GM12878 (cell line): ENCODE measurements at regions not wholly inside any gene's neighbourhood (a gene's known extent, or its start where the extent isn't known, plus 50 kb on each side); places are given as distances from the start of the nearest gene placed in this dataset.

Experiments
- ATAC-seq: fragments of 200-7000 bp; cut with Tn5 transposase; 3 replicates; pipeline ENCODE4 v1.9.1; 2020; ENCODE audit warnings: mild to moderate bottlenecking, moderate library complexity
- BruUV-seq: library from RNA; stranded (reverse); fragments of 400-500 nt; replicated peaks from 2 replicates; lab custom pipeline; 2021; lab: Mats Ljungman, UMichigan
- CTCF ChIA-PET: fragments of 300-600 bp; sonication (Branson Sonifier 250); formaldehyde crosslinking; extraction: SDS; loops from one replicate; lab custom pipeline; 2021; ENCODE audit warnings: inconsistent platforms; lab: Yijun Ruan, JAX
- POLR2A ChIA-PET: fragments of 350-600 bp; formaldehyde crosslinking; extraction: SDS; loops from one replicate; lab custom pipeline; 2021; ENCODE audit warnings: inconsistent platforms; lab: Charles Lee
- RAD21 ChIA-PET: fragments of 300-600 bp; sonication (Branson Sonifier 250); formaldehyde crosslinking; loops from one replicate; lab custom pipeline; 2023; ENCODE audit warnings: antibody characterized with exemption; ENCODE audit not compliant: unreplicated experiment; lab: Charles Lee
- SMC1A ChIA-PET: fragments of 300-600 bp; sonication (Branson Sonifier 250); formaldehyde crosslinking; loops from one replicate; lab custom pipeline; 2023; ENCODE audit not compliant: unreplicated experiment, uncharacterized antibody; lab: Charles Lee
- DNase-seq: peaks from one replicate; pipeline ENCODE4 v3.0.0-alpha.2; 2011; ENCODE audit warnings: low read depth, low spot score
- FAIRE-seq: peaks from 3 replicates; lab custom pipeline; 2011; peaks lifted over from hg19 to GRCh38; lab: Jason Lieb, UNC
- H2AFZ ChIP-seq: 2 replicates; pipeline ENCODE4 v1.6.0; 2011; ENCODE audit warnings: low read depth, low read length, control low read depth; ENCODE audit not compliant: control insufficient read depth
- H3K27ac ChIP-seq: 2 replicates; pipeline ENCODE4 v1.5.1; 2011; ENCODE audit warnings: control low read depth; ENCODE audit not compliant: control insufficient read depth, insufficient read depth
- H3K27me3 ChIP-seq, 2 experiments: replicated peaks in 1 of 2; 2 replicates each; pipeline versions ENCODE4 v1.6.0 to v1.6.1; 2011; ENCODE audit warnings: low read length in 1 of 2; ENCODE audit not compliant: control insufficient read depth in 2 of 2, insufficient read depth in 2 of 2
- H3K36me3 ChIP-seq, 2 experiments: 2 replicates each; pipeline ENCODE4 v1.5.1; 2011; ENCODE audit warnings: low read length in 1 of 2; ENCODE audit not compliant: control insufficient read depth in 2 of 2, insufficient read depth in 2 of 2
- H3K4me1 ChIP-seq: 2 replicates; pipeline ENCODE4 v1.6.1; 2011; ENCODE audit warnings: mild to moderate bottlenecking, low read length, moderate library complexity, mixed read lengths; ENCODE audit not compliant: control insufficient read depth, insufficient read depth
- H3K4me2 ChIP-seq: 2 replicates; pipeline ENCODE4 v1.6.0; 2011; ENCODE audit warnings: control low read depth; ENCODE audit not compliant: control insufficient read depth, insufficient read depth
- H3K4me3 ChIP-seq: fragments of 200-600 bp; sonication (generic); 2 replicates; pipeline ENCODE4 v1.5.1; 2016
- H3K79me2 ChIP-seq: 2 replicates; pipeline ENCODE4 v1.6.0; 2011; ENCODE audit warnings: low read length; ENCODE audit not compliant: control insufficient read depth, insufficient read depth
- H3K9ac ChIP-seq: 2 replicates; pipeline ENCODE4 v1.8.0; 2011; ENCODE audit warnings: low read length, control low read depth, mixed read lengths; ENCODE audit not compliant: control insufficient read depth, insufficient read depth
- H3K9me3 ChIP-seq: replicated peaks from 3 replicates; pipeline ENCODE4 v1.5.1; 2011; ENCODE audit warnings: mild to moderate bottlenecking, low read length; ENCODE audit not compliant: control insufficient read depth, insufficient read depth
- H4K20me1 ChIP-seq: 2 replicates; pipeline ENCODE4 v1.6.0; 2011; ENCODE audit not compliant: control insufficient read depth, insufficient read depth
- BRCA1 ChIP-seq: IDR thresholded peaks from 2 replicates; pipeline ENCODE4 v1.6.1; 2011; ENCODE audit warnings: low read depth, low read length, improper control_type of control experiment
- CBX5 ChIP-seq: sonication (generic); IDR thresholded peaks from 2 replicates; pipeline ENCODE4 v1.6.1; 2016; ENCODE audit warnings: low read depth, moderate library complexity, mild to moderate bottlenecking, inconsistent platforms
- CHD4 ChIP-seq: fragments of 200-600 bp; sonication (generic); IDR thresholded peaks from 2 replicates; pipeline ENCODE4 v1.6.1; 2016; ENCODE audit warnings: mild to moderate bottlenecking
- CREB1 ChIP-seq: IDR thresholded peaks from 2 replicates; pipeline ENCODE4 v1.6.1; 2012; ENCODE audit warnings: low read depth, mild to moderate bottlenecking, inconsistent platforms
- ESRRA ChIP-seq: IDR thresholded peaks from 2 replicates; pipeline ENCODE4 v1.6.1; 2012; ENCODE audit warnings: mild to moderate bottlenecking, low read length, improper control_type of control experiment
- IRF4 ChIP-seq: IDR thresholded peaks from 2 replicates; pipeline ENCODE4 v1.6.1; 2011; ENCODE audit warnings: low read depth, low read length
- MLLT1 ChIP-seq: fragments of 450-650 bp; IDR thresholded peaks from 2 replicates; pipeline ENCODE4 v1.6.1; 2016; ENCODE audit warnings: mild to moderate bottlenecking
- MTA2 ChIP-seq: fragments of 450-650 bp; IDR thresholded peaks from 2 replicates; pipeline ENCODE4 v1.6.1; 2016; ENCODE audit warnings: low read depth, mild to moderate bottlenecking, moderate library complexity
- PAX5 ChIP-seq: IDR thresholded peaks from 2 replicates; pipeline ENCODE4 v1.6.1; 2011; ENCODE audit warnings: low read depth, low read length, borderline replicate concordance
- SPI1 ChIP-seq: IDR thresholded peaks from 2 replicates; pipeline ENCODE4 v1.6.1; 2011; ENCODE audit warnings: low read depth, mild to moderate bottlenecking, low read length, moderate library complexity, borderline replicate concordance; ENCODE audit not compliant: insufficient read depth
- YBX1 ChIP-seq: fragments of 450-650 bp; IDR thresholded peaks from 2 replicates; pipeline ENCODE4 v1.6.1; 2016; ENCODE audit warnings: antibody characterized with exemption
- ZBED1 ChIP-seq: IDR thresholded peaks from 2 replicates; pipeline ENCODE4 v1.6.1; 2016; ENCODE audit warnings: borderline replicate concordance
- ZBTB33 ChIP-seq: fragments of 450-650 bp; IDR thresholded peaks from 2 replicates; pipeline ENCODE4 v1.6.1; 2017; ENCODE audit warnings: mild to moderate bottlenecking
- ZNF274 ChIP-seq: IDR thresholded peaks from one replicate; pipeline ENCODE4 v1.8.0; 2011; ENCODE audit not compliant: insufficient read length, insufficient read depth
- ZZZ3 ChIP-seq: IDR thresholded peaks from 2 replicates; pipeline ENCODE4 v1.6.1; 2011; ENCODE audit warnings: low read depth; ENCODE audit not compliant: control insufficient read depth, insufficient read length
- WGBS: methylation state at CpG from one replicate; pipeline ENCODE4 v1.1.6; 2016; ENCODE audit warnings: low lambda C conversion rate; ENCODE audit not compliant: insufficient replicate concordance, insufficient coverage; ENCODE audit errors: missing lambda C conversion rate; 5-methylcytosine and 5-hydroxymethylcytosine counted together
- in situ Hi-C: fragments of 300-500 bp; cut with MboI; formaldehyde crosslinking; loops from 9 replicates; pipeline ENCODE4 v1.14.3; 2018; ENCODE audit warnings: mixed read lengths
- intact Hi-C: fragments of 100-400 bp; cut with micrococcal nuclease; formaldehyde crosslinking; loops from one replicate; pipeline ENCODE4 v1.14.2; 2022; ENCODE audit not compliant: unreplicated experiment
- TF ChIP-seq, protein P1 (sequence below): fragments of 150-350 bp; IDR thresholded peaks from 2 replicates; pipeline ENCODE4 v1.6.1; 2014; ENCODE audit warnings: mild to moderate bottlenecking, low read depth, low read length

DNA sequence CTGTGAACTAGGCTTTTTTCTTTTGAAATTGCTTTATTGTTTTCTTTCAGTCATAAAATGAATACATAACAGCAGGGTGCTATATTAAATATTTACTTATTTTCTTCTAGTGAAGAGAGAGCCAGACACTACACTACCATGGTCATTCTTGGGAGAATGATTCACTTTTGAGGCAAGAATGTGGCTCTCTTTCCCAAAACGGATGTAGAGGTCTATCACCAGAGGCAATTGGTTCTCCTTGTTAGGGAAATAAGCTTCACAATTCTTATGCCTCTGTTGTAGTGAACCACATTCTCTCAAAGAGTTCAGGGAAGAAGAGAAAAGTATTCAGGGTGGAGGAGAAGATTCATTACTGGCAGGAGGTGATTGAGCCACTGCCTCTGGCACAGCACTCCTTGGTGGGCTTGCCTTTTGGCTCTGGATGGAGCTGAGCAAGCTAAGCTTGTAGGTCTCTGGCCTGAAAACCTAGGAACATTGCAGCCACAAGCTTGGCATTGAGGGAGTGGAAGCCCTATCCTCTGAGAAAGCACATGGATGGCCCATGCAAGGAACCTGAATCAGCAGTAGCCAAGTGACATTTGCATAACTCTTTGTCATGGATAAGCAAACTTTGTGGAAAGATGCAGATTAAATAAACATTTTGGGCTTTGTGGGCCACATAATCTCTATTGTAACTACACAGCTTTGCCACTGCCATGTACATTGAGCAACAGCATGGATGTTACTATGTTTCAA lies 179.0 kb upstream of the TNC start:
- ATAC-seq: no peak

More for the DNA sequence above, 179.0 kb upstream of the TNC start:
- Histone ChIP-seq H3K27ac (no peak overlapping the region), H3K4me3 (no peak overlapping the region), H3K9me3 (no peaks in the 10 kb centered on the region), H3K4me2 (no peak overlapping the region), H3K27me3 (no peaks in the 10 kb centered on the region), H3K79me2 (no peaks in the 10 kb centered on the region), H3K4me1 (no peaks in the 10 kb centered on the region), H4K20me1 (no peaks in the 10 kb centered on the region), H3K36me3 (no peaks in the 10 kb centered on the region), H3K9ac (no peak overlapping the region), H2AFZ (no peak overlapping the region)
- in situ Hi-C loops (no loop called here), intact Hi-C loops (no loop called here)
- DNase-seq: no peak
- FAIRE-seq: no peak
- TF ChIP-seq ESRRA (no peak), ZBTB33 (no peak), CHD4 (no peak), CREB1 (no peak), YBX1 (no peak), IRF4 (no peak), ZNF274 (no peak), CBX5 (no peak), SPI1 (no peak), MLLT1 (no peak), ZZZ3 (no peak), BRCA1 (no peak), MTA2 (no peak), PAX5 (no peak), ZBED1 (no peak)
- TF ChIP-seq, protein P1, sequence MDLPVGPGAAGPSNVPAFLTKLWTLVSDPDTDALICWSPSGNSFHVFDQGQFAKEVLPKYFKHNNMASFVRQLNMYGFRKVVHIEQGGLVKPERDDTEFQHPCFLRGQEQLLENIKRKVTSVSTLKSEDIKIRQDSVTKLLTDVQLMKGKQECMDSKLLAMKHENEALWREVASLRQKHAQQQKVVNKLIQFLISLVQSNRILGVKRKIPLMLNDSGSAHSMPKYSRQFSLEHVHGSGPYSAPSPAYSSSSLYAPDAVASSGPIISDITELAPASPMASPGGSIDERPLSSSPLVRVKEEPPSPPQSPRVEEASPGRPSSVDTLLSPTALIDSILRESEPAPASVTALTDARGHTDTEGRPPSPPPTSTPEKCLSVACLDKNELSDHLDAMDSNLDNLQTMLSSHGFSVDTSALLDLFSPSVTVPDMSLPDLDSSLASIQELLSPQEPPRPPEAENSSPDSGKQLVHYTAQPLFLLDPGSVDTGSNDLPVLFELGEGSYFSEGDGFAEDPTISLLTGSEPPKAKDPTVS: no peak
- ChIA-PET CTCF (no interaction called here), POLR2A (no interaction called here), RAD21 (no interaction called here), SMC1A (interaction anchor here (0.6 kb wide), 1 partner anchor 14 kb away, joined by 3 read pairs; no protein-coding TSS in a partner anchor)
- BruUV-seq: no TSS peak
- 0% methylated on average over 1 of the region's 1 CpG for whole genome bisulfite sequencing
